ENCODE measurements at regions not wholly inside any gene's neighbourhood (a gene's known extent, or its start where the extent isn't known, plus 50 kb on each side); places are given as distances from the start of the nearest gene placed in this dataset.

- no peak for DNase-seq (ENCODE audit: low read depth)
- no peak overlapping the region for H3K4me3 ChIP-seq (ENCODE audit: low read length)
- no peak for TF ChIP-seq CTCF (IDR thresholded peaks at IDR 0.05; ENCODE audit: insufficient read depth, low read depth, low read length, missing control alignments)
Measured at GRCh38 chr19:32269831-32270230, 75.6 kb upstream of the ZNF507 start.

GRCh38 chr19:32273483-32273882 lies 71.9 kb upstream of the ZNF507 start:
- H3K4me3 ChIP-seq (ENCODE audit: low read length): no peak overlapping the region
- TF ChIP-seq CTCF (IDR thresholded peaks at IDR 0.05; ENCODE audit: insufficient read depth, low read depth, low read length, missing control alignments): no peak
- DNase-seq (ENCODE audit: low read depth): no peak

GRCh38 chr19:32287086-32287485 lies 58.3 kb upstream of the ZNF507 start:
- TF ChIP-seq CTCF (IDR thresholded peaks at IDR 0.05; ENCODE audit: insufficient read depth, low read depth, low read length, missing control alignments): no peak
- H3K4me3 ChIP-seq (ENCODE audit: low read length): no peak overlapping the region
- no peak for DNase-seq (ENCODE audit: low read depth)

- peak; percentile 35 for DNase-seq (ENCODE audit: low read depth)
- no peak overlapping the region for H3K4me3 ChIP-seq (ENCODE audit: low read length)
- TF ChIP-seq CTCF (IDR thresholded peaks at IDR 0.05; ENCODE audit: insufficient read depth, low read depth, low read length, missing control alignments): peak; percentile 42
Measured at GRCh38 chr19:32287811-32288227, 57.6 kb upstream of the ZNF507 start.

- DNase-seq (ENCODE audit: low read depth): no peak
- H3K4me3 ChIP-seq (ENCODE audit: low read length): no peak overlapping the region
- TF ChIP-seq CTCF (IDR thresholded peaks at IDR 0.05; ENCODE audit: insufficient read depth, low read depth, low read length, missing control alignments): no peak
Measured at GRCh38 chr19:32289566-32290210, 55.7 kb upstream of the ZNF507 start.

- DNase-seq (ENCODE audit: low read depth): no peak
- no peak for TF ChIP-seq CTCF (IDR thresholded peaks at IDR 0.05; ENCODE audit: insufficient read depth, low read depth, low read length, missing control alignments)
- H3K4me3 ChIP-seq (ENCODE audit: low read length): no peak overlapping the region
Measured at GRCh38 chr19:32291876-32292275, 53.5 kb upstream of the ZNF507 start.

GRCh38 chr19:32294871-32295438 lies 50.5 kb upstream of the ZNF507 start:
- no peak for DNase-seq (ENCODE audit: low read depth)
- no peak for TF ChIP-seq CTCF (IDR thresholded peaks at IDR 0.05; ENCODE audit: insufficient read depth, low read depth, low read length, missing control alignments)
- no peak overlapping the region for H3K4me3 ChIP-seq (ENCODE audit: low read length)

Measured in epithelial cell of esophagus (primary cell).